ENCODE measurements at regions not wholly inside any gene's neighbourhood (a gene's known extent, or its start where the extent isn't known, plus 50 kb on each side); places are given as distances from the start of the nearest gene placed in this dataset.
"Not testable (repeated sequence)": the region's sequence is repeated elsewhere in the genome, so short reads cannot be mapped to it uniquely, and the experiment has no call there.

DNA sequence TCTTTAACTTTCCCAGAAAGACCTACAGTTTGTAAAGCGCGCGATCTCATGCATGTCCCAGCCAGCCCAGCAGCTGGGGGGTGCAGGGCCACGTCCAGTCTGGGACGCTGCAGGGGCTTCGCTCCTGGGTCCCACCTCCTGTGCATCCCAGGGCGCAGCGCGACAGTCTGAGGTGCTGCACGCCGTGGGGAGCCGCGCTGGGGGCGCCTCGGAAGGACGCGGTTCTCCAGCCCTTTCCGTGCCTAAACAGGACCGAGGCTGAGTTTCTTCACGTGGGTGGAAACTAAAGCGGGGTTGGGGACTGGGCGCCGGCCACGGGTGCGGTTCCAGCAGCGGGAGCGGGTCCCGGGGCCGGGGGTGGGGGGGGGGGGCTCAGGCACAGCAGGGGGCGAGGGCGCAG, 221.4 kb downstream of the TP53TG3F start:
- TF ChIP-seq, protein P1, sequence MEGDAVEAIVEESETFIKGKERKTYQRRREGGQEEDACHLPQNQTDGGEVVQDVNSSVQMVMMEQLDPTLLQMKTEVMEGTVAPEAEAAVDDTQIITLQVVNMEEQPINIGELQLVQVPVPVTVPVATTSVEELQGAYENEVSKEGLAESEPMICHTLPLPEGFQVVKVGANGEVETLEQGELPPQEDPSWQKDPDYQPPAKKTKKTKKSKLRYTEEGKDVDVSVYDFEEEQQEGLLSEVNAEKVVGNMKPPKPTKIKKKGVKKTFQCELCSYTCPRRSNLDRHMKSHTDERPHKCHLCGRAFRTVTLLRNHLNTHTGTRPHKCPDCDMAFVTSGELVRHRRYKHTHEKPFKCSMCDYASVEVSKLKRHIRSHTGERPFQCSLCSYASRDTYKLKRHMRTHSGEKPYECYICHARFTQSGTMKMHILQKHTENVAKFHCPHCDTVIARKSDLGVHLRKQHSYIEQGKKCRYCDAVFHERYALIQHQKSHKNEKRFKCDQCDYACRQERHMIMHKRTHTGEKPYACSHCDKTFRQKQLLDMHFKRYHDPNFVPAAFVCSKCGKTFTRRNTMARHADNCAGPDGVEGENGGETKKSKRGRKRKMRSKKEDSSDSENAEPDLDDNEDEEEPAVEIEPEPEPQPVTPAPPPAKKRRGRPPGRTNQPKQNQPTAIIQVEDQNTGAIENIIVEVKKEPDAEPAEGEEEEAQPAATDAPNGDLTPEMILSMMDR (IDR thresholded peaks at IDR 0.05; ENCODE audit: low read depth, low read length, poor library complexity, severe bottlenecking): not testable (repeated sequence)
- TF ChIP-seq EZH2phosphoT487 (IDR thresholded peaks at IDR 0.05; ENCODE audit: borderline replicate concordance, low read length): not testable (repeated sequence)
